ENCODE measurements at regions not wholly inside any gene's neighbourhood (a gene's known extent, or its start where the extent isn't known, plus 50 kb on each side); places are given as distances from the start of the nearest gene placed in this dataset.

GRCh38 chr9:74391816-74392215 is 105.3 kb upstream of the RORB start:
- TF ChIP-seq CTCF (IDR thresholded peaks at IDR 0.05; ENCODE audit: insufficient read depth, low read depth, low read length) = no peak
- no peak for DNase-seq (ENCODE audit: low read depth)
- H3K4me3 ChIP-seq (ENCODE audit: low read depth, low read length) = no peak overlapping the region

GRCh38 chr9:74403581-74403980 is 93.6 kb upstream of the RORB start:
- no peak for TF ChIP-seq CTCF (IDR thresholded peaks at IDR 0.05; ENCODE audit: insufficient read depth, low read depth, low read length)
- no peak for DNase-seq (ENCODE audit: low read depth)
- no peak overlapping the region for H3K4me3 ChIP-seq (ENCODE audit: low read depth, low read length)

- TF ChIP-seq CTCF (IDR thresholded peaks at IDR 0.05; ENCODE audit: insufficient read depth, low read depth, low read length) = no peak
- no peak overlapping the region for H3K4me3 ChIP-seq (ENCODE audit: low read depth, low read length)
- DNase-seq (ENCODE audit: low read depth) = no peak
Measured at GRCh38 chr9:74404620-74405019, 92.5 kb upstream of the RORB start.

- no peak for DNase-seq (ENCODE audit: low read depth)
- H3K4me3 ChIP-seq (ENCODE audit: low read depth, low read length) = no peak overlapping the region
- no peak for TF ChIP-seq CTCF (IDR thresholded peaks at IDR 0.05; ENCODE audit: insufficient read depth, low read depth, low read length)
Measured at GRCh38 chr9:74407166-74407565, 90.0 kb upstream of the RORB start.

GRCh38 chr9:74412236-74412979 is 84.7 kb upstream of the RORB start:
- H3K4me3 ChIP-seq (ENCODE audit: low read depth, low read length) = no peak overlapping the region
- TF ChIP-seq CTCF (IDR thresholded peaks at IDR 0.05; ENCODE audit: insufficient read depth, low read depth, low read length) = no peak
- no peak for DNase-seq (ENCODE audit: low read depth)

GRCh38 chr9:74413876-74414275 is 83.3 kb upstream of the RORB start:
- no peak for TF ChIP-seq CTCF (IDR thresholded peaks at IDR 0.05; ENCODE audit: insufficient read depth, low read depth, low read length)
- no peak for DNase-seq (ENCODE audit: low read depth)
- H3K4me3 ChIP-seq (ENCODE audit: low read depth, low read length) = no peak overlapping the region

GRCh38 chr9:74414325-74414724 is 82.8 kb upstream of the RORB start:
- no peak for DNase-seq (ENCODE audit: low read depth)
- H3K4me3 ChIP-seq (ENCODE audit: low read depth, low read length) = no peak overlapping the region
- TF ChIP-seq CTCF (IDR thresholded peaks at IDR 0.05; ENCODE audit: insufficient read depth, low read depth, low read length) = no peak

All from fibroblast of villous mesenchyme (primary cell).